H9 (cell line): ENCODE measurements at regions not wholly inside any gene's neighbourhood (a gene's known extent, or its start where the extent isn't known, plus 50 kb on each side); places are given as distances from the start of the nearest gene placed in this dataset.

ENCODE experiments used
- DNase-seq: peaks from one replicate; pipeline ENCODE4 v3.0.0-alpha.2; 2017
- H2AFZ ChIP-seq: one replicate; pipeline ENCODE4 v1.6.1; 2013; ENCODE audit warnings: mild to moderate bottlenecking, low read length, control low read depth, moderate library complexity
- H2AK5ac ChIP-seq: 2 replicates; pipeline ENCODE4 v1.6.1; 2013; ENCODE audit warnings: low read length, control low read depth, mixed read lengths; ENCODE audit not compliant: insufficient read length
- H2BK120ac ChIP-seq: one replicate; pipeline ENCODE4 v1.6.1; 2013; ENCODE audit warnings: low read depth, mild to moderate bottlenecking, low read length, control low read depth, inconsistent platforms; ENCODE audit not compliant: poor library complexity, severe bottlenecking
- H2BK12ac ChIP-seq: 2 replicates; pipeline ENCODE4 v1.6.1; 2013; ENCODE audit warnings: low read length, control low read depth, mixed read lengths, low read depth; ENCODE audit not compliant: insufficient read length
- H2BK15ac ChIP-seq: 2 replicates; pipeline ENCODE4 v1.6.1; 2013; ENCODE audit warnings: low read depth, low read length, control low read depth
- H2BK20ac ChIP-seq: one replicate; pipeline ENCODE4 v1.6.1; 2013; ENCODE audit warnings: low read depth, mild to moderate bottlenecking, low read length, control low read depth, inconsistent platforms; ENCODE audit not compliant: poor library complexity, severe bottlenecking
- H2BK5ac ChIP-seq: 2 replicates; pipeline ENCODE4 v1.6.1; 2013; ENCODE audit warnings: low read length, control low read depth, mixed read lengths; ENCODE audit not compliant: insufficient read length
- H3K14ac ChIP-seq: 2 replicates; pipeline ENCODE4 v1.6.1; 2013; ENCODE audit warnings: low read length, control low read depth; ENCODE audit not compliant: insufficient read depth
- H3K18ac ChIP-seq: 2 replicates; pipeline ENCODE4 v1.6.1; 2013; ENCODE audit warnings: low read depth, mild to moderate bottlenecking, mixed read lengths, low read length, control low read depth; ENCODE audit not compliant: insufficient read length
- H3K23ac ChIP-seq: 2 replicates; pipeline ENCODE4 v1.6.1; 2013; ENCODE audit warnings: low read length, control low read depth, mixed read lengths, low read depth; ENCODE audit not compliant: insufficient read length
- H3K23me2 ChIP-seq: 2 replicates; pipeline ENCODE4 v1.6.1; 2013; ENCODE audit warnings: low read depth, mild to moderate bottlenecking, mixed read lengths, low read length, control low read depth; ENCODE audit not compliant: insufficient read length, poor library complexity, severe bottlenecking
- H3K27ac ChIP-seq: 2 replicates; pipeline ENCODE4 v1.5.1; 2013; ENCODE audit warnings: low read length, control low read depth, mixed read lengths, low read depth; ENCODE audit not compliant: insufficient read length
- H3K27me3 ChIP-seq: 2 replicates; pipeline ENCODE4 v1.6.1; 2013; ENCODE audit warnings: low read length, control low read depth, inconsistent platforms; ENCODE audit not compliant: insufficient read depth
- H3K4ac ChIP-seq: 2 replicates; pipeline ENCODE4 v1.6.1; 2013; ENCODE audit warnings: low read depth, mild to moderate bottlenecking, control low read depth, inconsistent platforms, low read length, moderate library complexity
- H3K4me1 ChIP-seq: 2 replicates; pipeline ENCODE4 v1.6.1; 2013; ENCODE audit warnings: low read length, control low read depth, inconsistent platforms; ENCODE audit not compliant: insufficient read depth
- H3K4me2 ChIP-seq: 2 replicates; pipeline ENCODE4 v1.6.1; 2013; ENCODE audit warnings: low read length, control low read depth, mixed read lengths; ENCODE audit not compliant: insufficient read length, insufficient read depth
- H3K56ac ChIP-seq: 2 replicates; pipeline ENCODE4 v1.6.1; 2013; ENCODE audit warnings: low read depth, mild to moderate bottlenecking, mixed read lengths, low read length, control low read depth; ENCODE audit not compliant: insufficient read length
- H3K79me1 ChIP-seq: 2 replicates; pipeline ENCODE4 v1.6.1; 2013; ENCODE audit warnings: low read depth, mild to moderate bottlenecking, moderate library complexity, low read length, control low read depth, inconsistent platforms; ENCODE audit not compliant: insufficient read depth, poor library complexity, severe bottlenecking
- H3K79me2 ChIP-seq: 2 replicates; pipeline ENCODE4 v1.6.1; 2013; ENCODE audit warnings: low read length, control low read depth, inconsistent platforms; ENCODE audit not compliant: insufficient read depth
- H3K9ac ChIP-seq: 2 replicates; pipeline ENCODE4 v1.6.1; 2013; ENCODE audit warnings: low read length, control low read depth, mixed read lengths; ENCODE audit not compliant: insufficient read length; ENCODE audit errors: extremely low read depth
- H3K9me3 ChIP-seq: one replicate; pipeline ENCODE4 v1.6.1; 2013; ENCODE audit warnings: low read depth, low read length, inconsistent platforms; ENCODE audit not compliant: control insufficient read depth
- H3T11ph ChIP-seq: one replicate; pipeline ENCODE4 v1.6.1; 2013; ENCODE audit warnings: mild to moderate bottlenecking, low read length, control low read depth, inconsistent platforms
- H4K20me1 ChIP-seq: one replicate; pipeline ENCODE4 v1.6.1; 2013; ENCODE audit not compliant: control insufficient read depth, insufficient read length, insufficient read depth
- H4K5ac ChIP-seq: 2 replicates; pipeline ENCODE4 v1.6.1; 2013; ENCODE audit warnings: low read depth, mild to moderate bottlenecking, mixed read lengths, low read length, control low read depth; ENCODE audit not compliant: insufficient read length
- H4K8ac ChIP-seq: replicated peaks from 2 replicates; pipeline ENCODE4 v1.6.1; 2013; ENCODE audit warnings: low read length, control low read depth, mixed read lengths, low read depth; ENCODE audit not compliant: insufficient read length
- H4K91ac ChIP-seq: 2 replicates; pipeline ENCODE4 v1.6.1; 2013; ENCODE audit warnings: low read depth, mild to moderate bottlenecking, moderate library complexity, mixed read lengths, low read length, control low read depth; ENCODE audit not compliant: insufficient read length
- H3K27ac Mint-ChIP-seq, 3 experiments: 2 replicates in 2 of 3; 3 replicates in 1 of 3; pipeline ENCODE4 v1.8.0; 2020 to 2021; ENCODE audit warnings: mixed read lengths in 3 of 3, mild to moderate bottlenecking in 1 of 3, moderate library complexity in 1 of 3
- H3K27me3 Mint-ChIP-seq: 2 replicates; pipeline ENCODE4 v1.8.0; 2021; ENCODE audit warnings: low read depth, mild to moderate bottlenecking, moderate library complexity, mixed read lengths
- H3K36me3 Mint-ChIP-seq, 3 experiments: 2 replicates in 2 of 3; 3 replicates in 1 of 3; pipeline ENCODE4 v1.8.0; 2020 to 2021; ENCODE audit warnings: low read depth in 3 of 3, mixed read lengths in 3 of 3; ENCODE audit not compliant: insufficient read depth in 1 of 3
- H3K4me1 Mint-ChIP-seq, 2 experiments: 2 replicates each; pipeline ENCODE4 v1.8.0; 2020; ENCODE audit warnings: mixed read lengths in 2 of 2
- H3K4me3 Mint-ChIP-seq, 2 experiments: 2 replicates in 1 of 2; 3 replicates in 1 of 2; pipeline ENCODE4 v1.8.0; 2020 to 2021; ENCODE audit warnings: mild to moderate bottlenecking in 2 of 2, mixed read lengths in 2 of 2, moderate library complexity in 1 of 2
- H3K9me3 Mint-ChIP-seq, 2 experiments: 2 replicates in 1 of 2; 3 replicates in 1 of 2; pipeline ENCODE4 v1.8.0; 2020; ENCODE audit warnings: mild to moderate bottlenecking in 2 of 2, mixed read lengths in 2 of 2, moderate library complexity in 1 of 2
- WGBS: extraction: QIAGEN DNeasy Blood & Tissue Kit; methylation state at CpG from one replicate; pipeline ENCODE4 v1.1.7; 2013; ENCODE audit warnings: missing lambda C conversion rate, low lambda C conversion rate, mixed read lengths; ENCODE audit not compliant: insufficient read length; ENCODE audit errors: extremely low coverage; 5-methylcytosine and 5-hydroxymethylcytosine counted together
- TF ChIP-seq, protein P1 (sequence below): fragments of 200-600 bp; sonication (generic); conservative IDR thresholded peaks from 3 replicates; pipeline ENCODE4 v1.8.0; 2021; ENCODE audit warnings: antibody characterized with exemption, mild to moderate bottlenecking

DNA sequence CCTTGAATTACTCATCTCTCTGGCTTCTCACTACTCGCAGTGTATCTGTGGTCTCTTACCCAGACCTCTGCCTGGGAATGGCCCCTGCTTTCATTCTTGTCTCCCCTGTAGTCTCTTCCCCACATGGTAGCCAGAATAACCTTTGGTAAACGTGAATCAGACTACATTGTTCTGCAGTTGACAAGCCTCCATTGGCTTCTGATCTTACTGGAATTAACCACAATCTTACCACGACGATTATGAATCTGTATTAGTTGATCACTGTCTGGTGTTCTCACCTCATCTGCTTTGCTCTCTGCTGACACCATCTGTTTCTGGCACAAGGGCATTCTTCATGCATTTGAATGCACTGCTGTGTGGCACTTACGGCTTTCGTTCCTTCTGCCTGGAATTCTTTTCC lies 781.2 kb downstream of the MTRR start:
- Histone ChIP-seq H4K91ac (no peak overlapping the region), H3K27ac (no peak overlapping the region), H2BK20ac (no peak overlapping the region), H3K14ac (no peak overlapping the region), H3K23me2 (no peaks in the 10 kb centered on the region), H2BK5ac (no peak overlapping the region), H2AFZ (no peak overlapping the region), H4K8ac (no peak overlapping the region), H4K20me1 (no peaks in the 10 kb centered on the region), H3K4ac (no peak overlapping the region), H3K56ac (no peak overlapping the region), H2BK120ac (no peak overlapping the region), H3K4me2 (no peak overlapping the region), H3K9ac (no peak overlapping the region), H4K5ac (no peak overlapping the region), H2BK12ac (no peak overlapping the region), H3K18ac (no peak overlapping the region), H3K79me1 (no peaks in the 10 kb centered on the region), H2AK5ac (no peak overlapping the region), H3K79me2 (no peaks in the 10 kb centered on the region), H3T11ph (no peak overlapping the region), H3K27me3 (no peaks in the 10 kb centered on the region), H3K4me1 (no peaks in the 10 kb centered on the region), H2BK15ac (no peak overlapping the region), H3K23ac (no peak overlapping the region), H3K9me3 (no peaks in the 10 kb centered on the region)
- TF ChIP-seq, protein P1, sequence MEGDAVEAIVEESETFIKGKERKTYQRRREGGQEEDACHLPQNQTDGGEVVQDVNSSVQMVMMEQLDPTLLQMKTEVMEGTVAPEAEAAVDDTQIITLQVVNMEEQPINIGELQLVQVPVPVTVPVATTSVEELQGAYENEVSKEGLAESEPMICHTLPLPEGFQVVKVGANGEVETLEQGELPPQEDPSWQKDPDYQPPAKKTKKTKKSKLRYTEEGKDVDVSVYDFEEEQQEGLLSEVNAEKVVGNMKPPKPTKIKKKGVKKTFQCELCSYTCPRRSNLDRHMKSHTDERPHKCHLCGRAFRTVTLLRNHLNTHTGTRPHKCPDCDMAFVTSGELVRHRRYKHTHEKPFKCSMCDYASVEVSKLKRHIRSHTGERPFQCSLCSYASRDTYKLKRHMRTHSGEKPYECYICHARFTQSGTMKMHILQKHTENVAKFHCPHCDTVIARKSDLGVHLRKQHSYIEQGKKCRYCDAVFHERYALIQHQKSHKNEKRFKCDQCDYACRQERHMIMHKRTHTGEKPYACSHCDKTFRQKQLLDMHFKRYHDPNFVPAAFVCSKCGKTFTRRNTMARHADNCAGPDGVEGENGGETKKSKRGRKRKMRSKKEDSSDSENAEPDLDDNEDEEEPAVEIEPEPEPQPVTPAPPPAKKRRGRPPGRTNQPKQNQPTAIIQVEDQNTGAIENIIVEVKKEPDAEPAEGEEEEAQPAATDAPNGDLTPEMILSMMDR = no peak
- Mint-ChIP-seq H3K27me3 (no peaks in the 10 kb centered on the region), H3K4me3 (no peak overlapping the region), H3K9me3 (peaks cover 0 to 2% of the 10 kb centered on the region in 2 experiments; a peak in 1 of 5 replicates), H3K36me3 (no peaks in the 10 kb centered on the region; a peak in 1 of 7 replicates), H3K27ac (no peak overlapping the region), H3K4me1 (no peaks in the 10 kb centered on the region)
- no CpG with 5 or more reads among the region's 6 CpGs for WGBS
- DNase-seq = no peak
